IgD-negative memory B cell (primary cell): ENCODE measurements at regions not wholly inside any gene's neighbourhood (a gene's known extent, or its start where the extent isn't known, plus 50 kb on each side); places are given as distances from the start of the nearest gene placed in this dataset.
A peak's percentile ranks its signal among the peaks of the same experiment; 100 is the strongest.

Experiments
- H3K27ac Mint-ChIP-seq, 3 donors: one replicate each; pipeline ENCODE4 v1.8.0; 2020 to 2022; ENCODE audit warnings: mild to moderate bottlenecking in 3 of 3, mixed read lengths in 3 of 3, moderate library complexity in 1 of 3
- H3K27me3 Mint-ChIP-seq: one replicate; pipeline ENCODE4 v1.8.0; 2021; ENCODE audit warnings: mixed read lengths
- H3K36me3 Mint-ChIP-seq: one replicate; pipeline ENCODE4 v1.8.0; 2020; ENCODE audit warnings: mild to moderate bottlenecking, mixed read lengths
- H3K4me1 Mint-ChIP-seq, 3 donors: one replicate each; pipeline ENCODE4 v1.8.0; 2020 to 2022; ENCODE audit warnings: mixed read lengths in 3 of 3, mild to moderate bottlenecking in 1 of 3
- H3K4me3 Mint-ChIP-seq, 4 donors: one replicate each; pipeline ENCODE4 v1.8.0; 2020 to 2022; ENCODE audit warnings: mild to moderate bottlenecking in 4 of 4, mixed read lengths in 4 of 4, moderate library complexity in 3 of 4
- H3K9me3 Mint-ChIP-seq, 3 donors: one replicate each; pipeline ENCODE4 v1.8.0; 2020 to 2021; ENCODE audit warnings: mixed read lengths in 3 of 3, mild to moderate bottlenecking in 1 of 3

GRCh38 chr10:4046712-4047354, 261.8 kb upstream of the KLF6 start:
- Mint-ChIP-seq H3K27ac (peak overlapping the region in 1 of 3 donors; percentile 20), H3K9me3 (peaks cover 2 to 12% (median 2%) of the 10 kb centered on the region in 3 donors), H3K36me3 (no peaks in the 10 kb centered on the region), H3K27me3 (peaks cover 1% of the 10 kb centered on the region), H3K4me1 (peaks cover 15 to 23% (median 20%) of the 10 kb centered on the region in 3 donors), H3K4me3 (no peak overlapping the region)

GRCh38 chr10:4046030-4046429, 261.0 kb upstream of the KLF6 start:
- peaks cover 9 to 17% (median 16%) of the 10 kb centered on the region in 3 donors for H3K4me1 Mint-ChIP-seq
- peak overlapping the region in 2 of 3 donors; percentile 37 to 64 for H3K27ac Mint-ChIP-seq
- H3K4me3 Mint-ChIP-seq = peak overlapping the region in 1 of 4 donors; percentile 61
- H3K9me3 Mint-ChIP-seq = peaks cover 3 to 17% (median 7%) of the 10 kb centered on the region in 3 donors
- no peaks in the 10 kb centered on the region for H3K27me3 Mint-ChIP-seq
- no peaks in the 10 kb centered on the region for H3K36me3 Mint-ChIP-seq

GRCh38 chr10:4043897-4044665, 259.1 kb upstream of the KLF6 start:
- Mint-ChIP-seq H3K27ac (peak overlapping the region in 1 of 3 donors; percentile 34), H3K4me1 (peaks cover 6 to 12% (median 12%) of the 10 kb centered on the region in 3 donors), H3K27me3 (no peaks in the 10 kb centered on the region), H3K36me3 (no peaks in the 10 kb centered on the region), H3K4me3 (no peak overlapping the region), H3K9me3 (peaks cover 3 to 23% (median 7%) of the 10 kb centered on the region in 3 donors)

- H3K9me3 Mint-ChIP-seq = peaks cover 3 to 23% (median 7%) of the 10 kb centered on the region in 3 donors
- H3K36me3 Mint-ChIP-seq = no peaks in the 10 kb centered on the region
- no peaks in the 10 kb centered on the region for H3K27me3 Mint-ChIP-seq
- no peak overlapping the region for H3K4me3 Mint-ChIP-seq
- peaks cover 6 to 12% (median 10%) of the 10 kb centered on the region in 3 donors for H3K4me1 Mint-ChIP-seq
- H3K27ac Mint-ChIP-seq = no peak overlapping the region
Observed at GRCh38 chr10:4041635-4042034, 256.6 kb upstream of the KLF6 start.

- H3K27ac Mint-ChIP-seq = no peak overlapping the region
- peaks cover 3 to 23% (median 7%) of the 10 kb centered on the region in 3 donors for H3K9me3 Mint-ChIP-seq
- peaks cover 6% of the 10 kb centered on the region for H3K36me3 Mint-ChIP-seq
- no peaks in the 10 kb centered on the region for H3K27me3 Mint-ChIP-seq
- H3K4me3 Mint-ChIP-seq = no peak overlapping the region
- peaks cover 8 to 20% (median 11%) of the 10 kb centered on the region in 3 donors for H3K4me1 Mint-ChIP-seq
Observed at GRCh38 chr10:4038000-4038399, 253.0 kb upstream of the KLF6 start.

GRCh38 chr10:4035599-4035945, 250.6 kb upstream of the KLF6 start:
- peaks cover 0 to 3% (median 2%) of the 10 kb centered on the region in 3 donors for H3K9me3 Mint-ChIP-seq

GRCh38 chr10:4034907-4035598, 250.0 kb upstream of the KLF6 start:
- peaks cover 2% of the 10 kb centered on the region for H3K27me3 Mint-ChIP-seq
- H3K27ac Mint-ChIP-seq = peak overlapping the region in 1 of 3 donors; percentile 91
- H3K9me3 Mint-ChIP-seq = peaks cover 0 to 3% (median 0%) of the 10 kb centered on the region in 3 donors

More at GRCh38 chr10:4035599-4035945, 250.6 kb upstream of the KLF6 start:
- Mint-ChIP-seq H3K4me1 (peaks cover 8 to 20% (median 13%) of the 10 kb centered on the region in 3 donors), H3K27me3 (peaks cover 2% of the 10 kb centered on the region), H3K27ac (peak overlapping the region in 1 of 3 donors; percentile 91), H3K36me3 (peaks cover 6% of the 10 kb centered on the region), H3K4me3 (peak overlapping the region in 3 of 4 donors; percentile 14 to 70 (median 34))

GRCh38 chr10:4033341-4033896, 248.4 kb upstream of the KLF6 start:
- Mint-ChIP-seq H3K36me3 (peaks cover 6% of the 10 kb centered on the region), H3K27ac (peak overlapping the region in 1 of 3 donors; percentile 35), H3K9me3 (peaks cover 0 to 3% (median 0%) of the 10 kb centered on the region in 3 donors), H3K27me3 (peaks cover 2% of the 10 kb centered on the region), H3K4me1 (peaks cover 8 to 20% (median 13%) of the 10 kb centered on the region in 3 donors), H3K4me3 (peak overlapping the region in 2 of 4 donors; percentile 29 to 81)

More at GRCh38 chr10:4034907-4035598, 250.0 kb upstream of the KLF6 start:
- Mint-ChIP-seq H3K4me1 (peaks cover 8 to 20% (median 13%) of the 10 kb centered on the region in 3 donors), H3K36me3 (peaks cover 6% of the 10 kb centered on the region), H3K4me3 (peak overlapping the region; percentile 9 to 70 (median 52))

- Mint-ChIP-seq H3K27me3 (peaks cover 2% of the 10 kb centered on the region), H3K4me1 (peaks cover 6 to 12% (median 7%) of the 10 kb centered on the region in 3 donors), H3K36me3 (peaks cover 4% of the 10 kb centered on the region), H3K4me3 (no peak overlapping the region), H3K27ac (no peak overlapping the region), H3K9me3 (peaks cover 0 to 3% (median 0%) of the 10 kb centered on the region in 3 donors)
Observed at GRCh38 chr10:4029866-4030265, 244.9 kb upstream of the KLF6 start.

- Mint-ChIP-seq H3K27me3 (peaks cover 4% of the 10 kb centered on the region), H3K27ac (no peak overlapping the region), H3K9me3 (peaks cover 0 to 3% (median 0%) of the 10 kb centered on the region in 3 donors), H3K4me1 (peaks cover 4 to 7% (median 4%) of the 10 kb centered on the region in 3 donors), H3K36me3 (peaks cover 4% of the 10 kb centered on the region), H3K4me3 (no peak overlapping the region)
Observed at GRCh38 chr10:4028854-4029583, 244.0 kb upstream of the KLF6 start.

- Mint-ChIP-seq H3K4me3 (no peak overlapping the region), H3K27me3 (peaks cover 4% of the 10 kb centered on the region), H3K36me3 (no peaks in the 10 kb centered on the region), H3K9me3 (peaks cover 0 to 2% (median 0%) of the 10 kb centered on the region in 3 donors), H3K27ac (no peak overlapping the region), H3K4me1 (peaks cover 0 to 2% (median 0%) of the 10 kb centered on the region in 3 donors)
Observed at GRCh38 chr10:4028027-4028471, 243.0 kb upstream of the KLF6 start.

GRCh38 chr10:4025339-4025738, 240.3 kb upstream of the KLF6 start:
- Mint-ChIP-seq H3K4me1 (peaks cover 0 to 4% (median 3%) of the 10 kb centered on the region in 3 donors), H3K9me3 (peaks cover 0 to 2% (median 0%) of the 10 kb centered on the region in 3 donors), H3K27me3 (peaks cover 2% of the 10 kb centered on the region), H3K27ac (no peak overlapping the region), H3K4me3 (no peak overlapping the region), H3K36me3 (peaks cover 2% of the 10 kb centered on the region)

GRCh38 chr10:4024516-4025245, 239.7 kb upstream of the KLF6 start:
- Mint-ChIP-seq H3K4me1 (peaks cover 0 to 4% (median 3%) of the 10 kb centered on the region in 3 donors), H3K4me3 (peak overlapping the region in 1 of 4 donors; percentile 45), H3K36me3 (peaks cover 2% of the 10 kb centered on the region), H3K9me3 (peaks cover 0 to 2% (median 0%) of the 10 kb centered on the region in 3 donors), H3K27me3 (peaks cover 2% of the 10 kb centered on the region), H3K27ac (no peak overlapping the region)
